HEK293T (cell line): ENCODE measurements at regions not wholly inside any gene's neighbourhood (a gene's known extent, or its start where the extent isn't known, plus 50 kb on each side); places are given as distances from the start of the nearest gene placed in this dataset.

ENCODE experiments used
- CTCF ChIA-PET: fragments of 350-600 bp; formaldehyde crosslinking; extraction: SDS; loops from one replicate; lab custom pipeline; 2021; ENCODE audit warnings: antibody characterized with exemption, inconsistent platforms; lab: Yijun Ruan, JAX
- POLR2A ChIA-PET: fragments of 350-600 bp; formaldehyde crosslinking; extraction: SDS; loops from one replicate; lab custom pipeline; 2020; ENCODE audit warnings: antibody characterized with exemption, inconsistent platforms; lab: Yijun Ruan, JAX
- DNase-seq: peaks from one replicate; pipeline ENCODE4 v3.0.0; 2012; ENCODE audit warnings: mixed read lengths; ENCODE audit errors: extremely low spot score
- ARNT ChIP-seq: fragments of 450-650 bp; IDR thresholded peaks from 2 replicates; pipeline ENCODE4 v1.6.1; 2017; ENCODE audit warnings: mild to moderate bottlenecking
- BHLHE40 ChIP-seq: fragments of 450-650 bp; IDR thresholded peaks from 2 replicates; pipeline ENCODE4 v1.6.1; 2016; ENCODE audit warnings: mild to moderate bottlenecking, moderate library complexity, borderline replicate concordance
- CTBP1 ChIP-seq: fragments of 450-650 bp; IDR thresholded peaks from 2 replicates; pipeline ENCODE4 v1.6.1; 2016; ENCODE audit warnings: borderline replicate concordance
- ELF4 ChIP-seq: fragments of 450-650 bp; IDR thresholded peaks from 2 replicates; pipeline ENCODE4 v1.6.1; 2017; ENCODE audit warnings: antibody characterized with exemption
- FOXA1 ChIP-seq: fragments of 450-650 bp; IDR thresholded peaks from 2 replicates; pipeline ENCODE4 v1.6.1; 2016; ENCODE audit warnings: mild to moderate bottlenecking
- FOXK2 ChIP-seq: fragments of 450-650 bp; IDR thresholded peaks from 2 replicates; pipeline ENCODE4 v1.6.1; 2016; ENCODE audit warnings: mild to moderate bottlenecking
- FOXM1 ChIP-seq: fragments of 450-650 bp; IDR thresholded peaks from 2 replicates; pipeline ENCODE4 v1.6.1; 2017; ENCODE audit warnings: mild to moderate bottlenecking, borderline replicate concordance
- HDGF ChIP-seq: fragments of 450-650 bp; IDR thresholded peaks from 2 replicates; pipeline ENCODE4 v1.6.1; 2017; ENCODE audit warnings: antibody characterized with exemption, borderline replicate concordance
- L3MBTL2 ChIP-seq: fragments of 450-650 bp; conservative IDR thresholded peaks from 2 replicates; pipeline ENCODE4 v1.6.1; 2016; ENCODE audit warnings: mild to moderate bottlenecking
- LEF1 ChIP-seq: fragments of 450-650 bp; IDR thresholded peaks from 2 replicates; pipeline ENCODE4 v1.6.1; 2017; ENCODE audit warnings: mild to moderate bottlenecking, borderline replicate concordance
- NFRKB ChIP-seq: fragments of 450-650 bp; IDR thresholded peaks from 2 replicates; pipeline ENCODE4 v1.6.1; 2016; ENCODE audit warnings: mild to moderate bottlenecking, moderate library complexity
- PKNOX1 ChIP-seq: fragments of 450-650 bp; IDR thresholded peaks from 2 replicates; pipeline ENCODE4 v1.6.1; 2016
- SP1 ChIP-seq: fragments of 450-650 bp; IDR thresholded peaks from 2 replicates; pipeline ENCODE4 v1.6.1; 2017
- SUZ12 ChIP-seq: fragments of 450-650 bp; IDR thresholded peaks from 2 replicates; pipeline ENCODE4 v1.6.1; 2016; ENCODE audit warnings: mild to moderate bottlenecking
- TARDBP ChIP-seq: fragments of 450-650 bp; IDR thresholded peaks from 2 replicates; pipeline ENCODE4 v1.6.1; 2016
- ZNF384 ChIP-seq: fragments of 450-650 bp; IDR thresholded peaks from 2 replicates; pipeline ENCODE4 v1.6.1; 2016

GRCh38 chr2:35870713-35871112 is 484.9 kb upstream of the CRIM1 start:
- TF ChIP-seq BHLHE40 (no peak), SUZ12 (no peak), FOXM1 (no peak), HDGF (no peak), ELF4 (no peak), SP1 (no peak)
- no peak for DNase-seq
- ChIA-PET POLR2A (no interaction called here), CTCF (no interaction called here)

GRCh38 chr2:35864141-35864540 is 491.4 kb upstream of the CRIM1 start:
- TF ChIP-seq HDGF (no peak), L3MBTL2 (no peak), ARNT (no peak), PKNOX1 (no peak), FOXM1 (no peak), TARDBP (no peak), SP1 (no peak), ZNF384 (no peak), SUZ12 (no peak), FOXA1 (no peak), LEF1 (no peak), BHLHE40 (no peak), NFRKB (no peak)
- DNase-seq: no peak
- CTCF ChIA-PET: no interaction called here
- POLR2A ChIA-PET: no interaction called here

- no peak for DNase-seq
- POLR2A ChIA-PET: no interaction called here
- TF ChIP-seq FOXK2 (no peak), TARDBP (no peak), ZNF384 (no peak), SP1 (no peak), PKNOX1 (no peak), HDGF (no peak), ELF4 (no peak), L3MBTL2 (no peak), NFRKB (no peak), SUZ12 (no peak), LEF1 (no peak), BHLHE40 (no peak), CTBP1 (no peak)
- CTCF ChIA-PET: no interaction called here
Observed at GRCh38 chr2:35858216-35858615, 497.4 kb upstream of the CRIM1 start.

GRCh38 chr2:35857498-35857897 is 498.1 kb upstream of the CRIM1 start:
- POLR2A ChIA-PET: no interaction called here
- CTCF ChIA-PET: no interaction called here
- no peak for DNase-seq
- TF ChIP-seq BHLHE40: no peak

- POLR2A ChIA-PET: no interaction called here
- TF ChIP-seq FOXA1 (no peak), ARNT (no peak), FOXK2 (no peak), TARDBP (no peak), SUZ12 (no peak), CTBP1 (no peak), SP1 (no peak), PKNOX1 (no peak), HDGF (no peak), ELF4 (no peak), NFRKB (no peak), FOXM1 (no peak), BHLHE40 (no peak), ZNF384 (no peak), L3MBTL2 (no peak), LEF1 (no peak)
Observed at GRCh38 chr2:35831385-35831784, 524.2 kb upstream of the CRIM1 start.

DNA sequence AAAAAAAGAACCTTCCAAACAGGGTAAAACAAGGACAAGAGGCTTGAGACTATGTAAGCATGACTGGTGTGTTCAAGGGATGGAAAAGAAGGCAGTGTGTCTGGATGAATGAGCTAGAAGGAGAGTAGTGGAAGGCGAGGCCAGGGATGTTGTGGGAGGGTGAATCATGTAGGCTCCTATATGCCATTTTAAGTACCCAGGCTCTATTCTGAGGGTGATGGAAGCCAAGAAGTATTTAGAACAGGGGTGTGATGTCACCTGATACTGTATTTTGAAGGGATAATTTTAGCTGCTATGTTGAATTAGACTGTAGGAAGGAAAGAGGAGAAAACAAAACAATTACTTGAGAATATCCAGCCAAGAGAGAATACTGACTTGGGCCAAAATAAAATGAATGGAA is 524.7 kb upstream of the CRIM1 start:
- ChIA-PET CTCF (no interaction called here), POLR2A (no interaction called here)
- TF ChIP-seq ARNT (no peak), NFRKB (no peak), ZNF384 (no peak), FOXA1 (no peak), BHLHE40 (no peak), L3MBTL2 (no peak), ELF4 (no peak), SUZ12 (no peak), HDGF (no peak), FOXM1 (no peak), FOXK2 (no peak), TARDBP (no peak), SP1 (no peak), LEF1 (no peak), PKNOX1 (no peak), CTBP1 (no peak)
- DNase-seq: no peak

More at GRCh38 chr2:35831385-35831784, 524.2 kb upstream of the CRIM1 start:
- DNase-seq: no peak
- CTCF ChIA-PET: no interaction called here

- ChIA-PET POLR2A (no interaction called here), CTCF (no interaction called here)
- no peak for DNase-seq
- TF ChIP-seq NFRKB (no peak), SUZ12 (no peak), L3MBTL2 (no peak), ZNF384 (no peak), SP1 (no peak), FOXM1 (no peak), HDGF (no peak), FOXK2 (no peak), TARDBP (no peak), FOXA1 (no peak), ELF4 (no peak)
Observed at GRCh38 chr2:35827086-35827485, 528.5 kb upstream of the CRIM1 start.
